K562 (cell line): ENCODE measurements at regions not wholly inside any gene's neighbourhood (a gene's known extent, or its start where the extent isn't known, plus 50 kb on each side); places are given as distances from the start of the nearest gene placed in this dataset.

Source experiments
- ATAC-seq: fragments of 200-7000 bp; cut with Tn5 transposase; 3 replicates; pipeline ENCODE4 v1.9.1; 2020; ENCODE audit warnings: moderate library complexity
- BruUV-seq: library from RNA; stranded (reverse); fragments of 400-500 nt; replicated peaks from 2 replicates; lab custom pipeline; 2021; lab: Mats Ljungman, UMichigan
- CTCF ChIA-PET: fragments of 300-600 bp; formaldehyde crosslinking; extraction: SDS; loops from one replicate; lab custom pipeline; 2021; ENCODE audit warnings: low intra/inter-chr PET ratio; lab: Yijun Ruan, JAX
- POLR2A ChIA-PET: fragments of 300-600, 350-650 bp; sonication (Branson Sonifier 250); formaldehyde crosslinking; extraction: SDS; loops from one replicate; lab custom pipeline; 2021; ENCODE audit warnings: antibody characterized with exemption, inconsistent platforms; lab: Yijun Ruan, JAX
- DNase-seq, 4 experiments: peaks; one replicate each; pipeline versions ENCODE4 v3.0.0 to v3.0.0-alpha.2; 2011 to 2018; ENCODE audit warnings: low spot score in 3 of 4, mixed read lengths in 3 of 4; ENCODE audit errors: extremely low read depth in 1 of 4
- FAIRE-seq: peaks from 2 replicates; lab custom pipeline; 2011; peaks lifted over from hg19 to GRCh38; lab: Jason Lieb, UNC
- H2AFZ ChIP-seq: 2 replicates; pipeline ENCODE4 v1.6.0; 2011; ENCODE audit warnings: low read depth, low read length, control low read depth, inconsistent platforms
- H3K27ac ChIP-seq: fragments of 200-600 bp; 3 replicates; pipeline ENCODE4 v1.8.0; 2011; ENCODE audit warnings: low read depth, mild to moderate bottlenecking, control low read depth, inconsistent platforms, low read length, moderate library complexity, mixed read lengths; ENCODE audit errors: extremely low read depth
- H3K27me3 ChIP-seq, 2 experiments: fragments of 300-600 bp in 1 of 2; 2 replicates in 1 of 2; 3 replicates in 1 of 2; pipeline versions ENCODE4 v1.6.0 to v1.8.0; 2011; ENCODE audit warnings: inconsistent platforms in 2 of 2, low read length in 2 of 2, mild to moderate bottlenecking in 1 of 2, mixed read lengths in 1 of 2, moderate library complexity in 1 of 2; ENCODE audit not compliant: control insufficient read depth in 2 of 2, insufficient read depth in 2 of 2
- H3K36me3 ChIP-seq: fragments of 300-600 bp; 3 replicates; pipeline ENCODE4 v1.8.0; 2011; ENCODE audit warnings: mild to moderate bottlenecking, low read length, inconsistent platforms; ENCODE audit not compliant: control insufficient read depth, insufficient read depth
- H3K4me1 ChIP-seq, 2 experiments: fragments of 200-600 bp in 1 of 2; replicated peaks in 1 of 2; 2 replicates in 1 of 2; 3 replicates in 1 of 2; pipeline versions ENCODE4 v1.5.1 to v1.8.0; 2011; ENCODE audit warnings: inconsistent platforms in 2 of 2, low read length in 2 of 2, mild to moderate bottlenecking in 1 of 2, mixed read lengths in 1 of 2, moderate library complexity in 1 of 2; ENCODE audit not compliant: control insufficient read depth in 2 of 2, insufficient read depth in 2 of 2
- H3K4me2 ChIP-seq: 2 replicates; pipeline ENCODE4 v1.6.1; 2011; ENCODE audit warnings: low read length, control low read depth, inconsistent platforms, mixed read lengths; ENCODE audit not compliant: insufficient read depth
- H3K4me3 ChIP-seq: fragments of 200-600 bp; sonication (generic), shearing (Covaris generic); 2 replicates; pipeline ENCODE4 v1.5.1; 2016; ENCODE audit warnings: control low read depth, inconsistent platforms
- H3K79me2 ChIP-seq: fragments of 200-600 bp; 3 replicates; pipeline ENCODE4 v1.8.0; 2011; ENCODE audit warnings: low read length, inconsistent platforms; ENCODE audit not compliant: control insufficient read depth, insufficient read depth
- H3K9ac ChIP-seq, 2 experiments: 2 replicates each; pipeline versions ENCODE4 v1.6.0 to v1.6.1; 2011; ENCODE audit warnings: low read depth in 2 of 2, low read length in 2 of 2, control low read depth in 1 of 2, inconsistent platforms in 1 of 2, mild to moderate bottlenecking in 1 of 2, mixed read lengths in 1 of 2; ENCODE audit not compliant: insufficient read depth in 1 of 2
- H3K9me1 ChIP-seq: one replicate; pipeline ENCODE4 v1.6.0; 2011; ENCODE audit warnings: inconsistent platforms, mild to moderate bottlenecking, low read length, moderate library complexity; ENCODE audit not compliant: control insufficient read depth, insufficient read depth
- H3K9me3 ChIP-seq: replicated peaks from 2 replicates; pipeline ENCODE4 v1.5.1; 2011; ENCODE audit warnings: low read depth, low read length, inconsistent platforms; ENCODE audit not compliant: control insufficient read depth, insufficient read depth
- H4K20me1 ChIP-seq: replicated peaks from 2 replicates; pipeline ENCODE4 v1.6.1; 2011; ENCODE audit warnings: low read length, inconsistent platforms, mixed read lengths; ENCODE audit not compliant: control insufficient read depth, insufficient read depth
- CBFA2T3 ChIP-seq: fragments of 450-650 bp; IDR thresholded peaks from 2 replicates; pipeline ENCODE4 v1.6.1; 2017
- CBFB ChIP-seq: sonication (generic); formaldehyde crosslinking; IDR thresholded peaks from 2 replicates; pipeline ENCODE4 v1.4.0; 2020; ENCODE audit warnings: mild to moderate bottlenecking, missing genetic modification reagents
- CTBP1 ChIP-seq: fragments of 450-650 bp; IDR thresholded peaks from 2 replicates; pipeline ENCODE4 v1.6.1; 2016; ENCODE audit warnings: borderline replicate concordance
- ELF2 ChIP-seq: fragments of 250-450 bp; sonication (Bioruptor Pico); IDR thresholded peaks from 2 replicates; pipeline ENCODE4 v1.5.0; 2021; ENCODE audit warnings: mild to moderate bottlenecking
- JUND ChIP-seq, 2 experiments: IDR thresholded peaks; 2 replicates in 1 of 2; 3 replicates in 1 of 2; pipeline ENCODE4 v1.6.1; 2011; ENCODE audit warnings: borderline replicate concordance in 2 of 2, low read depth in 2 of 2, low read length in 2 of 2, improper control_type of control experiment in 1 of 2, missing biosample characterization in 1 of 2, missing genetic modification characterization in 1 of 2, missing genetic modification reagents in 1 of 2
- MYBL2 ChIP-seq, 2 experiments: fragments of 450-650 bp in 1 of 2; sonication (generic) in 1 of 2; formaldehyde crosslinking in 1 of 2; IDR thresholded peaks; 2 replicates each; pipeline versions ENCODE4 v1.6.1 to v1.8.1; 2017 to 2022; ENCODE audit warnings: borderline replicate concordance in 1 of 2, inconsistent platforms in 1 of 2, low read depth in 1 of 2, mild to moderate bottlenecking in 1 of 2, missing genetic modification reagents in 1 of 2, moderate library complexity in 1 of 2
- NFATC3 ChIP-seq: fragments of 450-650 bp; IDR thresholded peaks from 2 replicates; pipeline ENCODE4 v1.6.1; 2017; ENCODE audit warnings: mild to moderate bottlenecking
- POLR2AphosphoS2 ChIP-seq: IDR thresholded peaks from 2 replicates; pipeline ENCODE4 v1.6.1; 2012; ENCODE audit warnings: low read length, improper control_type of control experiment
- POLR2B ChIP-seq: fragments of 450-650 bp; IDR thresholded peaks from 2 replicates; pipeline ENCODE4 v1.6.1; 2018; ENCODE audit warnings: low read depth; ENCODE audit not compliant: partially characterized antibody
- PPARD ChIP-seq: fragments of 250-450 bp; sonication (Bioruptor Pico); IDR thresholded peaks from 2 replicates; pipeline ENCODE4 v1.8.0; 2022; ENCODE audit warnings: inconsistent platforms, mild to moderate bottlenecking, moderate library complexity
- SNIP1 ChIP-seq: fragments of 450-650 bp; IDR thresholded peaks from 2 replicates; pipeline ENCODE4 v1.7.1; 2017; ENCODE audit warnings: low read depth, mild to moderate bottlenecking
- SRSF7 ChIP-seq: fragments of 200-400 bp; formaldehyde crosslinking; optimal IDR thresholded peaks from 2 replicates; pipeline ENCODE3; 2017; ENCODE audit warnings: mild to moderate bottlenecking, low read depth, low read length
- ZNF165 ChIP-seq: fragments of 250-450 bp; sonication (Bioruptor Pico); IDR thresholded peaks from 2 replicates; pipeline ENCODE4 v1.4.0; 2020; ENCODE audit warnings: borderline replicate concordance
- ZNF184 ChIP-seq: sonication (generic); formaldehyde crosslinking; IDR thresholded peaks from 2 replicates; pipeline ENCODE4 v1.5.0; 2020; ENCODE audit warnings: missing genetic modification reagents
- ZNF224 ChIP-seq: sonication (generic); formaldehyde crosslinking; IDR thresholded peaks from 2 replicates; pipeline ENCODE4 v1.8.0; 2022; ENCODE audit warnings: mild to moderate bottlenecking, missing genetic modification reagents
- WGBS: fragments of 100-300 bp; shearing (Covaris generic); methylation state at CpG from one replicate; pipeline ENCODE4 v1.1.6; 2016; ENCODE audit warnings: low coverage, mixed read lengths; ENCODE audit not compliant: insufficient coverage; ENCODE audit errors: missing lambda C conversion rate; 5-methylcytosine and 5-hydroxymethylcytosine counted together
- in situ Hi-C: fragments of 300-500 bp; cut with MboI; formaldehyde crosslinking; loops from 4 replicates; pipeline ENCODE4 v1.15.0; 2018; ENCODE audit warnings: inconsistent platforms, mixed read lengths
- intact Hi-C: fragments of 100-400 bp; cut with micrococcal nuclease; formaldehyde crosslinking; loops from 2 replicates; pipeline ENCODE4 v1.14.2; 2022
- TF ChIP-seq, protein P1 (sequence below): fragments of 250-450 bp; sonication (Bioruptor Pico); IDR thresholded peaks from 2 replicates; pipeline ENCODE4 v1.4.0; 2020; ENCODE audit warnings: mild to moderate bottlenecking, moderate library complexity

DNA sequence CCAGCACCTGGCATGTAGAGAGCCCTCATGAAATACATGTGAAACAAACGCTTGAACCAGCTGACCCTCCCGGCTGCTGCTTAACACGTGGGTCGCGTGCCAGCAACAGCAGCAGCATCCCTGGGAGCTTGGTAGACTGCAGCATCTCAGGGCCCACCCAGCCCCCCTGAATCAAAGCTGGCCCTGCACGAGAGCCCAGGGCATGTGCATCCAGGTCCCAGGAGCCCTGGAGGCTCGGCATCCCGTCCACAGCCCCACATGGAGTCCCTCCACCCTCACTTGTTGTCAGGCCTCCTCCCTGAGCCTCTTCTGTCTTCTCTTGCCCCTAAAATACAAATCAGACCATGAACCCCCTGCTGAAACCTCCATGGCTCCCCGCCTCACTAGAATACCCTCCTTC, 123.1 kb downstream of the MATN1 start:
- Histone ChIP-seq H3K36me3 (no peaks in the 10 kb centered on the region), H3K9ac (no peak overlapping the region), H3K4me1 (0 out of 5 replicates have a peak, but pooled peaks cover 0 to 4% of the 10 kb centered on the region in 2 experiments)
- in situ Hi-C loops: no loop called here
- POLR2A ChIA-PET: no interaction called here
- intact Hi-C loops: no loop called here
- ATAC-seq: no peak
- TF ChIP-seq, protein P1, sequence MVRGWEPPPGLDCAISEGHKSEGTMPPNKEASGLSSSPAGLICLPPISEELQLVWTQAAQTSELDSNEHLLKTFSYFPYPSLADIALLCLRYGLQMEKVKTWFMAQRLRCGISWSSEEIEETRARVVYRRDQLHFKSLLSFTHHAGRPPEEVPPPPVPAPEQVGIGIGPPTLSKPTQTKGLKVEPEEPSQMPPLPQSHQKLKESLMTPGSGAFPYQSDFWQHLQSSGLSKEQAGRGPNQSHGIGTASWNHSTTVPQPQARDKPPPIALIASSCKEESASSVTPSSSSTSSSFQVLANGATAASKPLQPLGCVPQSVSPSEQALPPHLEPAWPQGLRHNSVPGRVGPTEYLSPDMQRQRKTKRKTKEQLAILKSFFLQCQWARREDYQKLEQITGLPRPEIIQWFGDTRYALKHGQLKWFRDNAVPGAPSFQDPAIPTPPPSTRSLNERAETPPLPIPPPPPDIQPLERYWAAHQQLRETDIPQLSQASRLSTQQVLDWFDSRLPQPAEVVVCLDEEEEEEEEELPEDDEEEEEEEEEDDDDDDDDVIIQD: no peak
- TF ChIP-seq PPARD (CRISPR knock-in tag): no peak
- TF ChIP-seq SNIP1: no peak
- TF ChIP-seq ELF2: no peak
- TF ChIP-seq NFATC3: no peak
- TF ChIP-seq SRSF7: no peak
- no peak for TF ChIP-seq POLR2B
- TF ChIP-seq JUND (IDR thresholded peaks at IDR 0.05; ENCODE audit: borderline replicate concordance, low read depth, low read length): no peak
- TF ChIP-seq JUND (tag; IDR thresholded peaks at IDR 0.05; ENCODE audit: borderline replicate concordance, low read depth, low read length): no peak
- TF ChIP-seq CTBP1: no peak
- no peak for TF ChIP-seq CBFA2T3
- no peak for TF ChIP-seq ZNF184 (CRISPR knock-in tag)
- TF ChIP-seq ZNF224 (CRISPR knock-in tag): no peak
- TF ChIP-seq ZNF165 (CRISPR knock-in tag): no peak
- TF ChIP-seq MYBL2 (IDR thresholded peaks at IDR 0.05; ENCODE audit: low read depth): no peak
- no peak for TF ChIP-seq MYBL2 (CRISPR knock-in tag; IDR thresholded peaks at IDR 0.05; ENCODE audit: borderline replicate concordance)
- TF ChIP-seq POLR2AphosphoS2: no peak
- no peak for TF ChIP-seq CBFB (CRISPR knock-in tag)
- TF ChIP-seq, all 486 proteins: peak for 0
- no peak overlapping the region for H3K4me2 ChIP-seq
- CTCF ChIA-PET: no interaction called here
- no peaks in the 10 kb centered on the region for H3K79me2 ChIP-seq
- H3K9me3 ChIP-seq: no peaks in the 10 kb centered on the region
- no peaks in the 10 kb centered on the region for H3K9me1 ChIP-seq
- H3K27me3 ChIP-seq: peaks cover 0 to 20% of the 10 kb centered on the region in 2 experiments; a peak in 1 of 5 replicates
- WGBS: under 1% methylated on average over 9 of the region's 9 CpGs
- no TSS peak for BruUV-seq
- H3K4me3 ChIP-seq: no peak overlapping the region
- H2AFZ ChIP-seq: no peak overlapping the region
- H3K27ac ChIP-seq: no peak overlapping the region
- DNase-seq: no peak
- no peak for FAIRE-seq
- no peaks in the 10 kb centered on the region for H4K20me1 ChIP-seq
